IMR-90 (cell line): ENCODE measurements at regions not wholly inside any gene's neighbourhood (a gene's known extent, or its start where the extent isn't known, plus 50 kb on each side); places are given as distances from the start of the nearest gene placed in this dataset.

Experiments used
- ATAC-seq: fragments of 200-7000 bp; cut with Tn5 transposase; 2 replicates; pipeline ENCODE4 v1.9.1; 2020; ENCODE audit warnings: low read depth, mild to moderate bottlenecking, moderate library complexity
- BruUV-seq: library from RNA; stranded (reverse); fragments of 400-500 nt; replicated peaks from 2 replicates; lab custom pipeline; 2021; lab: Mats Ljungman, UMichigan
- CTCF ChIA-PET: fragments of 300-600 bp; formaldehyde crosslinking; extraction: SDS; loops from one replicate; lab custom pipeline; 2021; ENCODE audit warnings: antibody characterized with exemption; lab: Yijun Ruan, JAX
- POLR2A ChIA-PET: fragments of 300-600 bp; sonication (Branson Sonifier 250); formaldehyde crosslinking; loops from one replicate; lab custom pipeline; 2022; ENCODE audit warnings: antibody characterized with exemption; ENCODE audit not compliant: unreplicated experiment; lab: Charles Lee
- DNase-seq: peaks from one replicate; pipeline ENCODE4 v3.0.0; 2013
- H2AFZ ChIP-seq: replicated peaks from 2 replicates; pipeline ENCODE3; 2013; ENCODE audit warnings: low read length, mild to moderate bottlenecking; ENCODE audit not compliant: poor library complexity
- H2AK5ac ChIP-seq: 2 replicates; pipeline ENCODE4 v1.6.1; 2013; ENCODE audit warnings: low read depth, low read length, inconsistent platforms
- H2AK9ac ChIP-seq: replicated peaks from 2 replicates; pipeline ENCODE3; 2013; ENCODE audit warnings: mild to moderate bottlenecking, low read depth, low read length, moderate library complexity; ENCODE audit not compliant: poor library complexity
- H2BK120ac ChIP-seq: 2 replicates; pipeline ENCODE4 v1.6.1; 2013; ENCODE audit warnings: low read depth, low read length, inconsistent platforms
- H2BK15ac ChIP-seq: 3 replicates; pipeline ENCODE4 v1.6.1; 2013; ENCODE audit warnings: low read depth, low read length, inconsistent platforms
- H2BK20ac ChIP-seq: 2 replicates; pipeline ENCODE4 v1.6.1; 2013; ENCODE audit warnings: low read depth, mild to moderate bottlenecking, inconsistent platforms, low read length, moderate library complexity
- H2BK5ac ChIP-seq: 2 replicates; pipeline ENCODE4 v1.6.1; 2013; ENCODE audit warnings: mild to moderate bottlenecking, low read depth, low read length, inconsistent platforms; ENCODE audit not compliant: poor library complexity, severe bottlenecking
- H3K14ac ChIP-seq: replicated peaks from 2 replicates; pipeline ENCODE4 v1.6.1; 2013; ENCODE audit warnings: low read depth, low read length, inconsistent platforms
- H3K18ac ChIP-seq: 2 replicates; pipeline ENCODE4 v1.6.1; 2013; ENCODE audit warnings: low read depth, low read length, control low read depth
- H3K23ac ChIP-seq: 2 replicates; pipeline ENCODE4 v1.6.1; 2013; ENCODE audit warnings: low read depth, low read length, inconsistent platforms
- H3K27ac ChIP-seq: 2 replicates; pipeline ENCODE4 v1.5.1; 2013; ENCODE audit warnings: mild to moderate bottlenecking, control low read depth, low read length; ENCODE audit not compliant: insufficient read depth
- H3K27me3 ChIP-seq: 2 replicates; pipeline ENCODE4 v1.6.1; 2013; ENCODE audit warnings: low read length; ENCODE audit not compliant: control insufficient read depth, insufficient read depth
- H3K36me3 ChIP-seq: 2 replicates; pipeline ENCODE4 v1.6.1; 2013; ENCODE audit warnings: low read length, mixed read lengths; ENCODE audit not compliant: control insufficient read depth, insufficient read depth
- H3K4ac ChIP-seq: 2 replicates; pipeline ENCODE4 v1.6.1; 2013; ENCODE audit warnings: low read depth, low read length, inconsistent platforms
- H3K4me1 ChIP-seq: 2 replicates; pipeline ENCODE4 v1.6.1; 2013; ENCODE audit warnings: low read length, mixed read lengths; ENCODE audit not compliant: control insufficient read depth, insufficient read depth
- H3K4me2 ChIP-seq: 2 replicates; pipeline ENCODE4 v1.6.1; 2013; ENCODE audit warnings: low read depth, mild to moderate bottlenecking, control low read depth, low read length, moderate library complexity
- H3K4me3 ChIP-seq: 2 replicates; pipeline ENCODE4 v1.5.1; 2013; ENCODE audit warnings: low read depth, mild to moderate bottlenecking, control low read depth, low read length, moderate library complexity; ENCODE audit not compliant: insufficient read depth
- H3K56ac ChIP-seq: 2 replicates; pipeline ENCODE4 v1.6.1; 2013; ENCODE audit warnings: low read length, inconsistent platforms; ENCODE audit not compliant: insufficient read depth; ENCODE audit errors: extremely low read depth
- H3K79me1 ChIP-seq, 2 experiments: 2 replicates each; pipeline ENCODE4 v1.6.1; 2013; ENCODE audit warnings: low read length in 2 of 2, inconsistent platforms in 1 of 2, low read depth in 1 of 2
- H3K9ac ChIP-seq: 2 replicates; pipeline ENCODE4 v1.6.1; 2013; ENCODE audit warnings: low read depth, low read length, control low read depth
- H3K9me1 ChIP-seq: 2 replicates; pipeline ENCODE4 v1.6.1; 2013; ENCODE audit warnings: low read length, inconsistent platforms; ENCODE audit not compliant: insufficient read depth
- H3K9me3 ChIP-seq: 2 replicates; pipeline ENCODE4 v1.6.1; 2013; ENCODE audit warnings: low read length; ENCODE audit not compliant: control insufficient read depth, insufficient read depth
- H4K20me1 ChIP-seq: 2 replicates; pipeline ENCODE4 v1.6.1; 2013; ENCODE audit warnings: low read length, inconsistent platforms; ENCODE audit not compliant: insufficient read depth
- H4K5ac ChIP-seq: 2 replicates; pipeline ENCODE4 v1.6.1; 2013; ENCODE audit warnings: mild to moderate bottlenecking, low read depth, low read length, control low read depth
- H4K8ac ChIP-seq, 2 experiments: 2 replicates each; pipeline ENCODE4 v1.6.1; 2013; ENCODE audit warnings: low read depth in 2 of 2, low read length in 2 of 2, control low read depth in 1 of 2, inconsistent platforms in 1 of 2
- H4K91ac ChIP-seq: 2 replicates; pipeline ENCODE4 v1.6.1; 2013; ENCODE audit warnings: low read depth, low read length, inconsistent platforms; ENCODE audit not compliant: insufficient read depth
- BHLHE40 ChIP-seq: fragments of 150-350 bp; IDR thresholded peaks from 2 replicates; pipeline ENCODE4 v1.6.1; 2016; ENCODE audit warnings: mild to moderate bottlenecking, low read depth, low read length
- CEBPB ChIP-seq: IDR thresholded peaks from 2 replicates; pipeline ENCODE4 v1.6.1; 2012; ENCODE audit warnings: low read depth, low read length, improper control_type of control experiment
- CHD1 ChIP-seq: IDR thresholded peaks from 2 replicates; pipeline ENCODE4 v1.6.1; 2012; ENCODE audit warnings: low read depth, low read length, improper control_type of control experiment
- MAFK ChIP-seq: IDR thresholded peaks from 2 replicates; pipeline ENCODE4 v1.6.1; 2012; ENCODE audit warnings: low read depth, low read length, improper control_type of control experiment
- MAZ ChIP-seq: IDR thresholded peaks from 2 replicates; pipeline ENCODE4 v1.6.1; 2012; ENCODE audit warnings: low read depth, mild to moderate bottlenecking, low read length, improper control_type of control experiment, moderate library complexity, borderline replicate concordance
- POLR2A ChIP-seq: IDR thresholded peaks from 2 replicates; pipeline ENCODE4 v1.6.1; 2012; ENCODE audit warnings: mild to moderate bottlenecking, low read depth, low read length
- RAD21 ChIP-seq: IDR thresholded peaks from 2 replicates; pipeline ENCODE4 v1.6.1; 2012; ENCODE audit warnings: low read length, improper control_type of control experiment
- RCOR1 ChIP-seq: IDR thresholded peaks from 2 replicates; pipeline ENCODE4 v1.6.1; 2012; ENCODE audit warnings: mild to moderate bottlenecking, low read length, improper control_type of control experiment; ENCODE audit not compliant: insufficient replicate concordance
- RFX5 ChIP-seq: IDR thresholded peaks from 2 replicates; pipeline ENCODE4 v1.8.0; 2012; ENCODE audit warnings: low read depth, mild to moderate bottlenecking, low read length, moderate library complexity
- SMC3 ChIP-seq: fragments of 150-350 bp; IDR thresholded peaks from 2 replicates; pipeline ENCODE4 v1.6.1; 2016; ENCODE audit warnings: low read depth, mild to moderate bottlenecking, antibody characterized with exemption, low read length, moderate library complexity
- dilution Hi-C: fragments of 300-500 bp; cut with HindIII; formaldehyde crosslinking; loops from one replicate; pipeline ENCODE4 v1.14.3; 2018; ENCODE audit warnings: low sequenced_read_pairs; ENCODE audit not compliant: unreplicated experiment
- in situ Hi-C: fragments of 300-500 bp; cut with MboI; formaldehyde crosslinking; loops from 3 replicates; pipeline ENCODE4 v1.14.3; 2019; ENCODE audit warnings: low sequenced_read_pairs, inconsistent platforms, mixed read lengths
- intact Hi-C: fragments of 100-400 bp; cut with micrococcal nuclease; formaldehyde crosslinking; loops from 2 replicates; pipeline ENCODE4 v1.10.0; 2022
- TF ChIP-seq, protein P1 (sequence below): fragments of 150-350 bp; IDR thresholded peaks from 2 replicates; pipeline ENCODE4 v1.6.1; 2017; ENCODE audit warnings: mild to moderate bottlenecking, antibody characterized with exemption, low read length, low read depth
- TF ChIP-seq, protein P2 (sequence below): conservative IDR thresholded peaks from 2 replicates; pipeline ENCODE4 v1.5.1; 2012; ENCODE audit warnings: mild to moderate bottlenecking, low read depth, low read length, improper control_type of control experiment

DNA sequence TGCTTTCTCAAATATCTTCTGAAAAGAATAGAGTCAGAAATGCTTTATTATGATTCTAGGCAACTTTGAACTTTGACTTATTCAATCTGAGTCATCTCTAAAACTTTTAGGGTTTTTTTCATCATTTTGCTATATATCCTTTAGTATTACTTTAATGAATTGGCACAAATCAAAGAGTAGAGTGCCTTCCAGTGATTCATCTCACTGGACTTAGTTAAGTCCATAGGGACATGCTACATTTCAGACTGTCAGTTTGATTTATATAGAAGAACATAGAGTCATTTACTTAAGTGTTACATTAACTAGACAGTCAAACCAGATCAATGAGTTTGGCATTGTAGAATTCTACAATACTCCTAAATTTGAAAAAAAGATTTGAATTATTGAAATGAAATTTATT is 1235.7 kb upstream of the MAP3K7 start:
- POLR2A ChIA-PET: no interaction called here
- no peak overlapping the region for H3K4me3 ChIP-seq
- CTCF ChIA-PET: no interaction called here
- H2AK9ac ChIP-seq: no peak overlapping the region
- DNase-seq: no peak
- H3K9me1 ChIP-seq: no peaks in the 10 kb centered on the region
- H3K18ac ChIP-seq: no peak overlapping the region
- no peaks in the 10 kb centered on the region for H3K79me1 ChIP-seq
- in situ Hi-C loops: no loop called here
- dilution Hi-C loops: no loop called here
- no peak overlapping the region for H2BK5ac ChIP-seq
- H3K4me2 ChIP-seq: no peak overlapping the region
- intact Hi-C loops: no loop called here
- ATAC-seq: no peak
- no peak overlapping the region for H2BK15ac ChIP-seq
- no peak overlapping the region for H3K23ac ChIP-seq
- no peak overlapping the region for H4K8ac ChIP-seq
- H3K14ac ChIP-seq: no peak overlapping the region
- no peaks in the 10 kb centered on the region for H3K4me1 ChIP-seq
- no peaks in the 10 kb centered on the region for H3K9me3 ChIP-seq
- H3K56ac ChIP-seq: no peak overlapping the region
- no peaks in the 10 kb centered on the region for H3K36me3 ChIP-seq
- H3K27me3 ChIP-seq: no peaks in the 10 kb centered on the region
- H2AFZ ChIP-seq: no peak overlapping the region
- H3K4ac ChIP-seq: no peak overlapping the region
- H3K27ac ChIP-seq: no peak overlapping the region
- no peak overlapping the region for H2BK20ac ChIP-seq
- no peak overlapping the region for H2BK120ac ChIP-seq
- no TSS peak for BruUV-seq
- no peak overlapping the region for H3K9ac ChIP-seq
- TF ChIP-seq BHLHE40 (no peak), SMC3 (no peak), POLR2A (no peak), MAFK (no peak), CEBPB (no peak), CHD1 (no peak), MAZ (no peak), RFX5 (no peak), RAD21 (no peak), RCOR1 (no peak)
- TF ChIP-seq, protein P1, sequence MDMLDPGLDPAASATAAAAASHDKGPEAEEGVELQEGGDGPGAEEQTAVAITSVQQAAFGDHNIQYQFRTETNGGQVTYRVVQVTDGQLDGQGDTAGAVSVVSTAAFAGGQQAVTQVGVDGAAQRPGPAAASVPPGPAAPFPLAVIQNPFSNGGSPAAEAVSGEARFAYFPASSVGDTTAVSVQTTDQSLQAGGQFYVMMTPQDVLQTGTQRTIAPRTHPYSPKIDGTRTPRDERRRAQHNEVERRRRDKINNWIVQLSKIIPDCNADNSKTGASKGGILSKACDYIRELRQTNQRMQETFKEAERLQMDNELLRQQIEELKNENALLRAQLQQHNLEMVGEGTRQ: no peak
- TF ChIP-seq, protein P2, sequence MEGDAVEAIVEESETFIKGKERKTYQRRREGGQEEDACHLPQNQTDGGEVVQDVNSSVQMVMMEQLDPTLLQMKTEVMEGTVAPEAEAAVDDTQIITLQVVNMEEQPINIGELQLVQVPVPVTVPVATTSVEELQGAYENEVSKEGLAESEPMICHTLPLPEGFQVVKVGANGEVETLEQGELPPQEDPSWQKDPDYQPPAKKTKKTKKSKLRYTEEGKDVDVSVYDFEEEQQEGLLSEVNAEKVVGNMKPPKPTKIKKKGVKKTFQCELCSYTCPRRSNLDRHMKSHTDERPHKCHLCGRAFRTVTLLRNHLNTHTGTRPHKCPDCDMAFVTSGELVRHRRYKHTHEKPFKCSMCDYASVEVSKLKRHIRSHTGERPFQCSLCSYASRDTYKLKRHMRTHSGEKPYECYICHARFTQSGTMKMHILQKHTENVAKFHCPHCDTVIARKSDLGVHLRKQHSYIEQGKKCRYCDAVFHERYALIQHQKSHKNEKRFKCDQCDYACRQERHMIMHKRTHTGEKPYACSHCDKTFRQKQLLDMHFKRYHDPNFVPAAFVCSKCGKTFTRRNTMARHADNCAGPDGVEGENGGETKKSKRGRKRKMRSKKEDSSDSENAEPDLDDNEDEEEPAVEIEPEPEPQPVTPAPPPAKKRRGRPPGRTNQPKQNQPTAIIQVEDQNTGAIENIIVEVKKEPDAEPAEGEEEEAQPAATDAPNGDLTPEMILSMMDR: no peak
- H4K91ac ChIP-seq: no peak overlapping the region
- no peak overlapping the region for H4K5ac ChIP-seq
- H2AK5ac ChIP-seq: no peak overlapping the region
- H4K20me1 ChIP-seq: no peaks in the 10 kb centered on the region
